ENCODE measurements at regions not wholly inside any gene's neighbourhood (a gene's known extent, or its start where the extent isn't known, plus 50 kb on each side); places are given as distances from the start of the nearest gene placed in this dataset.

DNA sequence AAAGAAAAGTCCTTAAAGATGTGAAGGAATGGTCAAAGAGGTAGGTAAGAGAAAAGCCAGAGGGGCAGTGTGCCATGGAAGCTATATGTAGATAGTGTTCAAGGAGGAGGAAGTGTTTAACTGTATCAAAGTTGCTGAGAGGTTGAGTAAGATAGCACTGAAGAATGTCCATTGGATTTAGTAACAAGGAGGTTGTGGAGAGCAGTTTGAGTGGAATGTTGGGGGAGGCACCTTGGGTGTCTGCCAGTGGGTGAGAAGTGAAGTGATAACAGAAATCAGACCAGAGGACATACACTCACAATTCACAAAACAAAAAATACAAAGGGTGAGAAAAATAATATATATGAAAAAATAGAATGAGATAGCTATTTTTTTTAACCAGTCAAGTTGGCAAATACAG is 121.3 kb upstream of the AMOT start:
- TF ChIP-seq, protein P1, sequence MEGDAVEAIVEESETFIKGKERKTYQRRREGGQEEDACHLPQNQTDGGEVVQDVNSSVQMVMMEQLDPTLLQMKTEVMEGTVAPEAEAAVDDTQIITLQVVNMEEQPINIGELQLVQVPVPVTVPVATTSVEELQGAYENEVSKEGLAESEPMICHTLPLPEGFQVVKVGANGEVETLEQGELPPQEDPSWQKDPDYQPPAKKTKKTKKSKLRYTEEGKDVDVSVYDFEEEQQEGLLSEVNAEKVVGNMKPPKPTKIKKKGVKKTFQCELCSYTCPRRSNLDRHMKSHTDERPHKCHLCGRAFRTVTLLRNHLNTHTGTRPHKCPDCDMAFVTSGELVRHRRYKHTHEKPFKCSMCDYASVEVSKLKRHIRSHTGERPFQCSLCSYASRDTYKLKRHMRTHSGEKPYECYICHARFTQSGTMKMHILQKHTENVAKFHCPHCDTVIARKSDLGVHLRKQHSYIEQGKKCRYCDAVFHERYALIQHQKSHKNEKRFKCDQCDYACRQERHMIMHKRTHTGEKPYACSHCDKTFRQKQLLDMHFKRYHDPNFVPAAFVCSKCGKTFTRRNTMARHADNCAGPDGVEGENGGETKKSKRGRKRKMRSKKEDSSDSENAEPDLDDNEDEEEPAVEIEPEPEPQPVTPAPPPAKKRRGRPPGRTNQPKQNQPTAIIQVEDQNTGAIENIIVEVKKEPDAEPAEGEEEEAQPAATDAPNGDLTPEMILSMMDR (IDR thresholded peaks at IDR 0.05): no peak
- TF ChIP-seq POLR2A (IDR thresholded peaks at IDR 0.05): no peak
